ENCODE measurements at regions not wholly inside any gene's neighbourhood (a gene's known extent, or its start where the extent isn't known, plus 50 kb on each side); places are given as distances from the start of the nearest gene placed in this dataset.
"Not testable (repeated sequence)": the region's sequence is repeated elsewhere in the genome, so short reads cannot be mapped to it uniquely, and the experiment has no call there.

DNA sequence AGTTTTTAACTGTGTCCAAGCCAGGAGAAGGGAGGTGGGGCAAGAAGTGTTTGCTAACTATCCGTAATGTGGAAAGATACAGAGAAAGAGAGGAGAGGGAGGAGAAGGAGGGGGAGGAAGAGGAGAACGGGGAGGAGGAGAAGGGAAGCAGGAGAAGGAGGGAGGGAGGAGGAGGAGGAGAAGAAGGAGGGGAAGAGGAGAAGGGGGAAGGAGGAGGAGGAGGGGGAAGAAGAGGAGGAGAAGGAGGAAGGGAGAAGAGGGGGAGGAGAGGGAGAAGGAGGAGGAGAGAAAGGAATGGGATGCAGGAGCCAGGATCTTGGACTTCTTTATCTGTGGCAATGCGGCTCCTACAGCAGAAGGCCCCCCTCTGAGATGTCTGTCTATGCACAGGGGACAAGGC, 510.3 kb upstream of the CCDC196 start:
- DNase-seq: no peak

DNA sequence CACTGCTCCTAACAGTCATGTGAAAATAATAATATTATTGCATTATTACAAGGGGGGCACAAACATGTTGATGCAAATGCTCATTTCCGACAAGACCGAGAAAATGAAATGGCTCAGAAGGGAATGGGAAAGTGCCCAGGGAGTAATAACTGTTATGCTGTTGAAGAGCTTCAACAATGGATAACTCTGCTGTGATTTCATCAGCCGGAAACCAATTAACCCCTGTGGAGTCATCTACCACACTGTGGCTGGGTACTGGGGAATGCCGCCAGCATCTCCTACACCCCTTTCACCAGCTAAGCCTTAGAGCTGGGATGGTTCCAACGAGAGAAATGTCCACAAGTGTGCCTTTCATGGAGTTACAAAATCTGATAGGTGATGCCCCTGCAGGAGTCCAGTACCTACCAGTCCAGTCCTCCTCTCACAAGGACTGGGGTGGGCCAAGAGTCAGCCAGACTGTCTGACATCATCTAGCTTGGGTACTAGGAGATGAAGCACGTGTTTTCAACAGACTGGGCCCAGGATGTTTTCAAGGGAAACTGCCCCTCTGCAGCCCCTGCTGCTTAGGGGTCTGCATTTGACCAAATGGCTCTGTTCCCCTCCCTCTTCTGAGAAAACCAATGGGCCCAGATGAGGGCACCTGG, 509.3 kb upstream of the CCDC196 start:
- DNase-seq: no peak

DNA sequence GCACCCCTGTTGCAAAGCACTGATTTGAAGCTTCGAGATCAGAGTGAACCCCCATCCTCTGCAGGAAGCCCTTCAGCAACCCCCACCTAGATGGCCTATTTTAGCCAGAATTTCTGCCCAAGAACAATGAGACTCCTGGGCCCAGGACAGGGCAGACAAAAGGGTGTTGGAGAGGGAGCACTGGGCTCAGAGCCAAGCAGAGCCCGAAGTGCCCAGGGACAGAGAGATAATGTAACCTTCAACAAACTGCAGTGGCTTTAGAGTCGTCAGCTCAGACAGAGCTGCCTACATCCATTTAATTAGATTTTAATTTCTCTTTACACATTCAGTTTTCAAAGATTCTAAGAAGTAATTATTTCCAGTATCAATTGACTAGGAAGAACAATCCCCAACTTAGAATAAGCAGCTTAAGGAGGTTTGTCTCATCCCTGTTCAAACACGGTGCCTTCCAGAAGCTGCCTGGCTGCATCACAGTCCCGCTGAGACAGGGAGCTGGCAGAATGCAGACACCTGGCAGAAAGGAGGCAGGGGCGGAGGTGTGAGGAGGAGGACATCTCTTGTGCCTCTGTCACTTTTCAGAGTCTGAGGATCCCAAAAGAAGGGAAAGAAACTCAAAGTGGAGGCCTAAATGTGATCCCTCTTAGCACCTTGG, 504.9 kb upstream of the CCDC196 start:
- DNase-seq: peak; percentile 54

DNA sequence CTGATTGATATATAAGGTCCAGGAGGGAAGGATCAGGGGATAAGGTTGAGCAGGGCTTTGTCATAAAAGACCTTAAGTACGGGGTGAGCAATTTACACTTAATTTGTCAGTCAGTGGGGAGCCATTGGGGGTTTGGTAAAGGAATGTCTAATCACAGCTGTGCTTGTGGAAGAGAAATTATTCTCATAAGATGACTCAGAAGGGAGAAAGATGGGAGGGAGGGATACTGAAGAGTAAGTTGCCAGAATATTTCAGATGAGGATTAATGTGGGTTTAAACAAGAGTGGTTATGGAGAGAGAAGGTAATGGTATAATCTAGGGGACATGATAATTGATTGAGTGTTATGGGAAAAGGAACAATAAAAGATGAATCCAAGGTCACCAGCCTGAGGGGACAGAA, 500.1 kb upstream of the CCDC196 start:
- no peak for DNase-seq

DNA sequence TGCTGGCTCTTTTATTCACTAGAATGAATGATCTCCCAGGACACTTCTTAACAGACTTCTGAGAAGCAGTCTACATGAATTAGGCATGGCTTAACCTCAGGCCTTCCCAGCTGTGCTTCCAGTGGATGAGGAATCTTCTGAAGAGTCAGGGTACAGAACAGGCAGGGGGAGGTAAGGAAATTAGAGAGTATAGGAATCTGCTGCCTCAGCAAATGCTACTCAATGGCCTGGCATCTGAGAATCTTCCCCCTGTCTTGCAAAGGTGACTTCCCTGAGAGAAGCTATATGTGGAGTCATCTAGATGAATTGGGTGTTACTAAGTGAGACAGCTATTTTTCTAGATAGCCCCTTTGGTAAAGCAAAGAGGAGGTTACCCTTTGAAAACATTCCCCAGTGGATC, 496.2 kb upstream of the CCDC196 start:
- no peak for DNase-seq

DNA sequence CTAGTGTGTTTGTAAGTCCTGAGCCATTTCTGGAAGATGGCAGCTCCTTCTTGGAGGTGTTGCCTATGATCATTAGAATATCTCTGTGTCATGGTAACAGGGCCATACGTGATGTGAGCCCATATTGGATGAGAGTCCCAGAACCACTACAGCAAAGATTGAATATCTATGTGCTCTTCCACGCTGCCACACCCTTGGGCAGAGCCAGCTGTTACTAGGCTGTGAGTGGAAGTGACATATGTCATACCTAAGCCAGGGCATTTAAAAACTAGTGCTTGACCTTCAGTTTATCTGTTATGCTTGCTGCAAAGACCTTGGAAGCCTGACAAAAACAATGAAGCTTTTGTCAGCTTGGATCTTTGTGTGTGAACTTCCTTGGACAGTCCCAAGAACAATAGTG, 495.1 kb upstream of the CCDC196 start:
- no peak for DNase-seq

DNA sequence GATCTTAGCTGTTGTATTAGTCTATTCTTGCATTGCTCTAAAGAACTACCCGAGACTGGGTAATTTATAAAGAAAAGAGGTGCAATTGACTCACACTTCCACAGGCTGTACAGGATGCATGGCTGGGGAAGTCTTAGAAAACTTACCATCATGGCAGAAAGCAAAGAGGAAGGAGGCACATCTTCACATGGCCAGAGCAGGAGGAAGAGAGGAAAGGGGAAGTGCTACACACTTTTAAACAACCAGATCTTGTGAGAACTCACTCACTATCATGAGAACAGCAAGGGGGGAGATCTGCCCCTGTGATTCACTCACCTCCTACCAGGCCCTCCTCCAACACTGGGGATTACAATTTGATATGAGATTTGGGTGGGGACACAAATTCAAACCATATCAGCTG, 494.2 kb upstream of the CCDC196 start:
- DNase-seq: not testable (repeated sequence)

DNA sequence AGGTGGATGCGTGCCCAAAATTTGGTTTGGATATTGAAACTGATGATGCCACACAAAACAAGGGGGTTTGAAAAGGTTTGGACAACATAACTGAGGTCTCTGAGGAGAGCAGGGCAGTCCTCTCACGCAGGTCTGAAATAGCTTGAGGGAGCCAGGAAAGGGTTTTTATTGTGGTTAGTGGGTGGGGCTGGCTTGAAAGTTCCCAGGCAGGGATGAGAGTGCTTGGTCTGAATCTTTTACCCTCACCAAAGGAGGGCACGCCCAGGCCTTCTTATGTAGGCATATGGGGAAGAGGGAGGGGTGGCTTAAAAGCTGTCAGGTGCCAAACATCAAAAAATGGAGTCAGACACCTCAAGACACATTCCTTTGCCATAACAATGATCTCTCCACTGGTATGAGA, 493.1 kb upstream of the CCDC196 start:
- DNase-seq: no peak

DNA sequence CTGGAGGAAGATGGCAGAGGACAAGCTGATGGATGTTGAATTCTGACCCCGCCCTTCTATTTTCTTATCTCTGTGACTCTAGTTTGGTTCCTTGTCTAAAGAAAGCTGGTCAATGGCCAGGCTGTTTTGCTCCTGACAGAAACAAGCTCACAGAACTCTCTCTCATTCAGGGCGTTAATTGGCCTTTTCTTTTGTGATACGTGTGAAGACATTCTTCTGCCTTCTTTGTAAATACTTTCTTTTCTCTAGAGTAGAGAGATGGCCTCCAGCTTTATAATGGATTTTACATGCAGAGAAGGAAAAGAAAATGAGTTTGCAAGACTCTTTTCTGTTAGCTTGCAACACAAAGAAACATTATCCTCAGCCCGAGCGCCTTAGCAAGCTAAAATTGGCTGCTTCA, 492.2 kb upstream of the CCDC196 start:
- DNase-seq: no peak

DNA sequence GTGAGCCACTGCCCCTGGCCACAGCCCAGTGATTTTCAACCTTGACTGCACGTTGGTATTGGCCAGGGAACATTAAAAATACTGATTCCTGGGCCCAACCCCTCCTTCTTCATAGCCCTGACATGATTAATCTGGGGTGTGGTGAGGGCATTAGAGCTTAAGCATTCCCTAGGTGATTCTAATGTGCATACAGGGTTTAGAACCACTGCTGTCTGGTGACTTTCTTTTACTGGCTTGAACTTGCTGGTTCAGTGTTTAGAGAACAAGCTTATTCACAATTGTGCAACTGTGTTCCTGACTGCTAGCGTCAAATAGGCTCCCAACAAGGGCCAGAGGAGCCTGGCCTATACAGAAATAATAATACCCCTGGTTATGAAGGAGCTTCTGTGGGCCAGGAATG, 488.8 kb upstream of the CCDC196 start:
- no peak for DNase-seq

DNA sequence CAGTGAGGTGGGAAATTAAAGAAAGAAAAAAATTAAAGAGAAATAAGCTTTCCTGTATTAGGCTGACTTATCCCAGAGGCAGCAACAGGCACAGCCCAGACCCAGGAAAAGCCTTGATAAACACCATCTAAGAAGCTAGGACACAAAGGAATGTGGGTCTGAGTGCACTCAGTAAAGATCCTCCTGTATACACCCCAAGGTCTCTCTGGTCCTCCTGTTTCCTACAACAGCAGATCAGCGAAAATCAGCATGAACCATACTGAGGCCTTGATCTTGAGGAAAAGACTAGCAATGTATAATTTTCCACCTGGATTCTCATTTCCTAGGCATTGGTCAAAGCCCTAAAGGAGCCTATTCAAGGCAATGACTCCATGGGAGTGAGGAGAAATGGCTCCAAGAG, 486.3 kb upstream of the CCDC196 start:
- DNase-seq: no peak

DNA sequence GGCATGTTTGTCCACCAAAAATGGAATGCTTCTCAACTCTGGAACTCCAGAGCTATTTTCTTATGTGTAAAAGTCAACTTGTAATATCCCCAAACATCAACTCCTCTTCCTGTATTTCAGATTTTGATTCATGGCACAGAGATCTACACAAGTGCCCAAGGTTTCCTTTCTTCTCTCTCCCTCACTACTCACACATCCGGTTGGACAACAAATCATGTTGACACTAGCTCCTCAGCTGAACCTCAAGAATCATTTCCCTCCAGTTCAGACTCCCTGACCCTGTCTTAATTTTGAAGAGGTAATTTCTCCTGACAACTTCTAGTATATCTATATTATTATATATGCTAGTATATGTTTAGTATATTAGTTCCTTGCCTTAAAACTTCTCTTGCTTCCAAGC, 485.4 kb upstream of the CCDC196 start:
- no peak for DNase-seq

DNA sequence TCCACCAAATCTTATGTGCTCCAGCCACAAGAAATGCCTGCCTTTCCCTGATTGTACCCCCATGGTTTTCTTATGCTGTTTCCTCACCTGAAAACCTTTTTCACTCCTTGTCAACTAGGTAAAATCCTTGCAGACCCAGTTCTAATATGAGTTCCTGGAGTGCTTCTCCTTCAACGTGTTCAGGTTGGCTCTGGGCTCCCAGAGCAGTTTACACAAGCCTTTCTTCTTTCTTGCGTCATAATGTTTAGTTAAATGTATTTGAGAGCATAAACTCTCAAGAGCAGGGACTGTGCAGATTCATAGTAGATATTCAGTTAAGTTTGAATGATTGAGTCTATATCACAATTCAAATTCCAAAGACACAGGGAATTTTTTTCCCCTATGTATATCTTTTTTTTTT, 484.8 kb upstream of the CCDC196 start:
- DNase-seq: no peak

DNA sequence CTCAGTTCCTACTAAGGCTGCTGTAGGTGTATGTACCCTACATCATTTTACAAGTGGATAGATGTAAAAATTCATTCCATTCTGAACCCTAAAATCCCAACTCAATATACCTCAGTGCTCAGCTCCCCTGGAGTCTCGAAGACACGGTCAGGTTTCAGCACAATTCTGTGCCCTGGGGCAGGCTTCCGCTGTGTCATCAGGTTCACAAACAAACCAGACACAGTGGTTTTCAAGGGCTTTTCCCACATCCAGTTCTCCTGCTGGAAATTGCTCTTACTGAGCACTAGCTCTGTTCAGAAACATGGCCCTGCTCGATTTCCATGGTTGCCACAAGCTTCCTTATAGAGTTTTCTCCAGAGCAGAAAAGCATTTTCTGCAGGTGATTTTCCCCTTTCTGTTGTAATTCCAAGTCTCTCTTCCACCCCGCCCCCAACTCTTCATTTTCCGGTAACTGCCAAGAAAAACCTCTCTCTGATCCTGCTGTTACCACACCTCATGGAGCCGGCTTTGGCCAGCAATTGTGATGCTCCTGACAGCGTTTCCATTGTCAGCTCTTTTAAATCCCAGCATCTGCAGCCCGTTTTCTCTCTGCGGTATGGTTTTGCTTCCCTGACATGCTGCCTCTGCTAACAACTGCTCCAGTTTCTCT, 483.0 kb upstream of the CCDC196 start:
- DNase-seq: peak; percentile 16

DNA sequence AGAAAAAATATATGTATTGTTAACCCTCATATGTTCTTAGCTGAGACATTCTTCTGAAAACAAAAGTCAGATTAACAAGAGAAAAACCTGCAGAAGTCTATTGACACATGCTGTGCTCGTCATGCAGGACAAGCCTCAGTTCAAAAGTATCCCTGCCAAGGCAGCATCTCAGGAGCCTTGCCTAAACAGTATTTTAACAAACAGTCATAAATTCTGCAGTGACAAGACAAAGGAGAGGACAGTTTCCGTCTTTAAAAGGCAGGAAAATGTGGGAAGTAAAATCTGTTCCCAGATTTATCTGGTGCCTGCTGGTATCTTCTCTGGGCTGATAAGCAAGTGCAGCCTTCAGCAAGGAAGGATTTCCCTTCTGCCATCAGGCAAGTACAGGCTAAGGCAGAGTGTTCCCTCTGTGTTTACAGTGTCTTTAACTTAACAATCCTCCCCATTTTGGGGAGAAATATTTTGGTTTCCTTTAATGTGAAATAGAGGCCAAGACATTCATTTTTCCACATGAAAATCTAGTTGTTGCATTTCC, 480.2 kb upstream of the CCDC196 start:
- DNase-seq: no peak

DNA sequence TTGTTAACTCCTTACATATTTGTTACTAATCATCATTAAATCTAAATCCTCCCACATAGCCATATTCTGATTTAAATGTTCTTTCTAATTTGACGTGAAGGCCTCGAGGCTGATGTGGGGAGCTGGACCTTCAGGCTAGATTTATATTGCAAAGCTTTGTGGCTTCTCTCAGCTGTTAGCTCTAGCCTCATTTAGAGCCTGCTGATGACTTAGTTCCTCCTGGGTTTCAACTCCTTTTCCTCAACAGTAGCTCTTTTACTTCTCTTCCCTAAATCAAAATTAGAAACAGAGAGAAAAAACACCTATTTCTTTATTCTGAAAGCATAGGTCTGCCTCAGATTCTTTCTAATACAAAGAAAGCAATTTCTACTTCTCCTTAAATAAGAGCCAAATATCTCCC, 477.5 kb upstream of the CCDC196 start:
- no peak for DNase-seq

DNA sequence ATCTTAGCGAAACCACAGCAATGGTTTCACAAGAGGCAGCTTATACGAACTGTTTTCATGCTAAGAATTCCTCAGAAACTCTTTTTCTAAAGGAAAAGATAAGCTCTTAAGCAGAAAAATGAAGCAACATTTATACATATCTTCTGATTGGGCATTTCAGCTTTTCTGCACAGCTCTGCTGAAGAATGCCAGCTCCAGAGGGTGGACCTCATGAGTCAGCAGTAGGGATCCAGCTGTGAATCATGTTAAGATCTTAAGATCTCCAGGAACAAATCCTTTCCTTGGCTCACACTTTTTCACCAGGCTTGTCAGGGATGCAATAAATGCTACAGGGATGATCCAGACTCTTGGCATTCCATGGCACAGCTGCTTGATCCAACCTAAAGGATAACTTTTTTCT, 477.1 kb upstream of the CCDC196 start:
- DNase-seq: no peak

DNA sequence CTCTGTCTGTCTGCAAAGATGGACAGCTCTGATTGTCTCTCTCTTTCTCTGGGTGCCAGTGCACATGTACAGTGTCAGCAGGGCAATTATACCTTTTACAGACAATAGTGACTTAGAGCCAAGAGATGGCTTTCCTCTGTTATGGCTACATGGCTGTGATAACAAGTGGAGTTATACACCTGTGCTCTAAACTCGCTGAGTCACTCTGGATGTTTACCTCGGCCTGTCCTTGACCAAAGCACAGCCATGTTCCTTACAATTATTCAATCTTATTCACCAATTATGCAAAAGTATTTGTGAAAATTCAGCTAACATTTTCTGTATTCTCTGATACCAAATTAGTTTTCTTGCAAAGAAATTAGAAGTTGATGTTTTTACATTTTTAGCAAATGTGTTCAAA, 475.5 kb upstream of the CCDC196 start:
- DNase-seq: no peak

DNA sequence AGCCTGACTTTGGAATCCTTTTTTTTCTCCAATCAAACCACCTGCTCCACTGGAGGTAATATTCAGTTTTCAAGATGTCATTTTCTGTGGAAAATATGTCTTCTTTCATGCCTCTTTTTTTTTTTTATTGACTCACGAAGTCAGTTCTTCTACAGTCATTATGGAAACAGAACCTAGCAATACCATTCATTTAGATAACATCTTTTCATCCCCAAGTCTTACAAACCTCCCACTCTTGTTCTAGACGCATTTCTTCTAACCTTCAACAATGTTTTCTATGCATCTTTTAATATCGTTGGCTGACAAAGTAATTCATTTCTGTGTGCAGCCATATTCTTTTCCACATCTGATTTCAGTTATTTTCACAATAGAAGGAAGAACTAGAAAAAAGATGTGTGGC, 474.3 kb upstream of the CCDC196 start:
- DNase-seq: no peak

DNA sequence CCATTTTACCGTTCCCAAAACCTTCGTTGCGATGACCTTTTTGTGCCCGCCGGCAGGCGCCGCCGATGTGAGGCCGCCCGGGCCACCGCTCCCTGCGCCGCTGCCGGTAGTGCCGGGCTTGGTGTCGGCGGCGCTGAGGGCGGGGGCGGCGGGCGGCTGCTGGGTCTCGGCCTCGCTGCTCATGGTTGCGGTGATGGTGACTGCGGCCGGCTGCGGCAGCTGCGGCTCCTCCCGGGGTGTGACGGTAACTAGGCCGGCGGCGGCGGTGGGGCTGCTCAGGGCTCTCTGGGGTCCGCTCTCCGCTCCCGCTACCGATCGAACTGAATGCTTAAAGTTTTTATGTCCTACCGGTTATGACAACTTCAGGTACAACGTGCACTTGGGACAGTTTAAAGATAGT, 472.6 kb upstream of the CCDC196 start:
- DNase-seq: not testable (repeated sequence)

DNA sequence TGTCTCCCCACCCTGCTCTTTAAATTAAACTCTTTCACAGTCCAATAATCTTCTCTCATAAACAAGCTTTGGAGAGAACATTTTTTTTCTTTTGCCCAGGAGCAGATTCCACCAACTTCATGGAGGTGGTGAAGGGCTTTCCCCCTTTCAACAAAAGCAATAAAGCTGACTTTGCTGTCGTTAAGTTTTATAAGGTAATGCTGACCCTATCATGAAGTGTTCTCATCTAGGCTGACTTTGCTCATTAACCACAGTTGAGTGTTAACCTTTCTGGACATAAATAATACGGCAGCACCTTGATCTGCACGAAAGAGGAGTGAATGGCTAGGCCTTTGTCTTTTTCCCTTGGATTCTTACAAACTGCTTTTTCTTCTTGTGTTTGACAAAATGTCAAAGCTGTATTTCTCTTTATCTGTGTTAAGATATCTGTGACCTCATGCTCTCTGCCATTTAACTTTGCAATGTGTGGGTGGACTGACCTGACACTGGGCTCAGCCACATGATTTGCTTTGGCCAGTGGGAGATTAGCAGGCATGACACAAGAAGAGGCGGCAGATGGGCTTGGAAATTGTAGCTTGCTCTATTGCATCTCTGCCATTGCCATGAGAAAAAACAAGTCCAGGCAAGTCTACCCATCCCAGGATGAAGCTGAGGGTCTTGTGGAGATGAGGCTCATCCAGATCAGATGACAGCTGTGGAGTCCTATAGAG, 470.9 kb upstream of the CCDC196 start:
- DNase-seq: peak; percentile 30

DNA sequence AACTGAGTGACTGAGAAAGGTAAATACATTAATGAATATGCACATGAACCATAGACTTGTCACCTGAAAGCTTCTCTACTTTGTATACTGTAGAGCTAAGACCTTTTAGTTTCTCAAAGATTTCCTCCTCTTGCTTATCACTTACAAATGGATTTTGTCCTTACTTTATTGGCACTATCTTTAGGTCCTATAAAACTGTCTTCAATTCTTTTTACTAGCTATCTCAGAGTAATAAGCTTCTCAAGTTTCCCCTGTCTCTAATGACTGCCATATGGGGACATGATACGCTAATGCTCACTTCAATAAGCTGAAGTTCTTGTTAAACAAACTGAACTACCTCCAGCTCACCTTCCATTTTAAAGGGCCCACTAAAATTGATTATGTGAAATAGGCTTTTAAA, 468.2 kb upstream of the CCDC196 start:
- no peak for DNase-seq

DNA sequence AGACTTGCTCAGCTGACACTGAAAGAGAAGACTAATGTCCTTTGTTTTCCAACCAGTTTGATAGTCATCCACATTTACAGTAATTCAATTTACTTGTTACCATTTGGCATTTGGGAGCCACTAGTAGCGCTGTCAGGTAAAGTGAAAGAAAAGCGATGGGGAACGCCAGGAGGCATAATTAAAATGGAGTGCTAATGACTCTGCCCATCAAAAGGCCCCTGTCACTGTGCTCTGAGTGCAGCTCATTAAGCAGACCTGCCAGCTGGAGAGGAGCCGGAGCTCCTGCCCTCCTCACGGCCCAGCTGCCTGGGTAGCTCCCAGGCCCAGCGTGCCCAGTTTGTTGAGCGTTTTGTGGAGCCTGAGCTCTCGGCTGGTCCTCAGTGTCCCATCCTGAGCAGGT, 463.6 kb upstream of the CCDC196 start:
- no peak for DNase-seq

DNA sequence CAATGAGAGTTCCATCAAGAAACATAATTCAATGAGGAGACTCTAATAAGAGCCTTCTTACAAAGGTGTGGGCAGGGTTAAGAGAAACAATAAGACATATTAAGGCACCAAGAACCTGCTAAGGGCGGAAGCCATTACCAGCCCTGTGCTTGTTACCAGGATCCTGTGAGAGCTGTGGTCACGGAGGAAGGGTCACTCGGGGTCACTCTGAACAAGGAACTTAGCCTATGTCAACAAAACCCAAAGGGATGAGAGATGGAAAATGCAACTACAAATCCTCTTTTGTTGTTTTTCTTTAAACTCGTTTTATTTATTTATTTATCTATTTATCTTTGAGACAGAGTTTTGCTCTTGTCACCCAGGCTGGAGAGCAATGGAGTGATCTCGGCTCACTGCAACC, 460.4 kb upstream of the CCDC196 start:
- DNase-seq: no peak

Measured in NCI-H345 (cell line).